SK-N-MC (cell line): ENCODE measurements at regions not wholly inside any gene's neighbourhood (a gene's known extent, or its start where the extent isn't known, plus 50 kb on each side); places are given as distances from the start of the nearest gene placed in this dataset.
"Not testable (repeated sequence)": the region's sequence is repeated elsewhere in the genome, so short reads cannot be mapped to it uniquely, and the experiment has no call there.

Experiments used
- DNase-seq: peaks from one replicate; pipeline ENCODE4 v3.0.0-alpha.2; 2011; ENCODE audit warnings: low read depth, low spot score
- H3K27ac ChIP-seq: fragments of 200-600 bp; sonication (generic); 2 replicates; pipeline ENCODE4 v1.5.1; 2016; ENCODE audit warnings: mixed run types
- H3K36me3 ChIP-seq: fragments of 200-600 bp; sonication (generic); 2 replicates; pipeline ENCODE4 v1.6.1; 2017; ENCODE audit warnings: antibody characterized with exemption, low read length, mixed read lengths; ENCODE audit not compliant: insufficient read depth
- H3K4me3 ChIP-seq: fragments of 200-600 bp; sonication (generic); 2 replicates; pipeline ENCODE4 v1.5.1; 2016
- H3K9ac ChIP-seq: fragments of 200-600 bp; sonication (generic); 2 replicates; pipeline ENCODE4 v1.8.0; 2017; ENCODE audit warnings: mixed run types, mixed read lengths; ENCODE audit not compliant: insufficient read length
- H3K9me3 ChIP-seq: fragments of 200-600 bp; sonication (generic); 2 replicates; pipeline ENCODE4 v1.6.1; 2017; ENCODE audit warnings: low read depth, mild to moderate bottlenecking, antibody characterized with exemption, low read length, moderate library complexity, mixed read lengths
- EZH2 ChIP-seq: fragments of 200-600 bp; sonication (generic); IDR thresholded peaks from one replicate; pipeline ENCODE4 v1.6.1; 2017; ENCODE audit warnings: antibody characterized with exemption
- FOXP2 ChIP-seq: optimal IDR thresholded peaks from 2 replicates; pipeline ENCODE3; 2011; ENCODE audit warnings: mild to moderate bottlenecking, moderate library complexity; ENCODE audit not compliant: insufficient read depth; ENCODE audit errors: extremely low read length, control extremely low read depth
- POLR2AphosphoS5 ChIP-seq: IDR thresholded peaks from 2 replicates; pipeline ENCODE4 v1.6.1; 2012; ENCODE audit warnings: mild to moderate bottlenecking, low read depth, low read length, borderline replicate concordance

- Histone ChIP-seq H3K4me3 (no peak overlapping the region), H3K36me3 (no peaks in the 10 kb centered on the region), H3K9me3 (no peaks in the 10 kb centered on the region), H3K27ac (no peak overlapping the region), H3K9ac (no peak overlapping the region)
- TF ChIP-seq POLR2AphosphoS5, result no peak
- TF ChIP-seq EZH2, result no peak
- TF ChIP-seq FOXP2, result no peak
- DNase-seq, result no peak
Measured at GRCh38 chr4:57981123-57981522, 870.9 kb upstream of the IGFBP7 start.

GRCh38 chr4:57974821-57975220 lies 864.6 kb upstream of the IGFBP7 start:
- H3K36me3 ChIP-seq, result no peaks in the 10 kb centered on the region
- TF ChIP-seq EZH2, result no peak
- no peak for TF ChIP-seq FOXP2
- no peak for TF ChIP-seq POLR2AphosphoS5

GRCh38 chr4:57973819-57974218 lies 863.6 kb upstream of the IGFBP7 start:
- H3K9me3 ChIP-seq, result no peaks in the 10 kb centered on the region
- H3K9ac ChIP-seq, result no peak overlapping the region
- no peak overlapping the region for H3K27ac ChIP-seq
- DNase-seq, result no peak
- no peak for TF ChIP-seq FOXP2
- no peak for TF ChIP-seq POLR2AphosphoS5
- TF ChIP-seq EZH2, result no peak
- no peaks in the 10 kb centered on the region for H3K36me3 ChIP-seq
- H3K4me3 ChIP-seq, result no peak overlapping the region

More at GRCh38 chr4:57974821-57975220, 864.6 kb upstream of the IGFBP7 start:
- H3K4me3 ChIP-seq, result no peak overlapping the region
- no peaks in the 10 kb centered on the region for H3K9me3 ChIP-seq
- no peak for DNase-seq
- no peak overlapping the region for H3K27ac ChIP-seq
- H3K9ac ChIP-seq, result no peak overlapping the region

- Histone ChIP-seq H3K9ac (no peak overlapping the region), H3K4me3 (no peak overlapping the region), H3K9me3 (no peaks in the 10 kb centered on the region), H3K36me3 (no peaks in the 10 kb centered on the region), H3K27ac (no peak overlapping the region)
- TF ChIP-seq EZH2 (no peak), POLR2AphosphoS5 (no peak)
- DNase-seq, result no peak
Measured at GRCh38 chr4:57971261-57971660, 861.1 kb upstream of the IGFBP7 start.

GRCh38 chr4:57966987-57967760 lies 857.0 kb upstream of the IGFBP7 start:
- Histone ChIP-seq H3K9ac (no peak overlapping the region), H3K9me3 (no peaks in the 10 kb centered on the region), H3K36me3 (no peaks in the 10 kb centered on the region), H3K4me3 (no peak overlapping the region), H3K27ac (no peak overlapping the region)
- TF ChIP-seq EZH2 (no peak), FOXP2 (no peak), POLR2AphosphoS5 (no peak)
- DNase-seq, result no peak

- H3K36me3 ChIP-seq, H3K4me3 ChIP-seq, H3K9me3 ChIP-seq, H3K9ac ChIP-seq, DNase-seq, H3K27ac ChIP-seq: not testable (repeated sequence)
Measured at GRCh38 chr4:57965431-57965830, 855.2 kb upstream of the IGFBP7 start.

- H3K9me3 ChIP-seq, result no peaks in the 10 kb centered on the region
- no peak for DNase-seq
- TF ChIP-seq FOXP2 (no peak), POLR2AphosphoS5 (no peak), EZH2 (no peak)
- no peak overlapping the region for H3K27ac ChIP-seq
- no peaks in the 10 kb centered on the region for H3K36me3 ChIP-seq
- no peak overlapping the region for H3K4me3 ChIP-seq
- no peak overlapping the region for H3K9ac ChIP-seq
Measured at GRCh38 chr4:57945298-57945697, 835.1 kb upstream of the IGFBP7 start.

GRCh38 chr4:57943682-57944081 lies 833.5 kb upstream of the IGFBP7 start:
- DNase-seq, result no peak
- TF ChIP-seq POLR2AphosphoS5, result no peak
- no peak for TF ChIP-seq EZH2
- no peak for TF ChIP-seq FOXP2

GRCh38 chr4:57937326-57937725 lies 827.1 kb upstream of the IGFBP7 start:
- H3K9ac ChIP-seq, H3K4me3 ChIP-seq, H3K27ac ChIP-seq, H3K9me3 ChIP-seq, H3K36me3 ChIP-seq, DNase-seq: not testable (repeated sequence)

More at GRCh38 chr4:57943682-57944081, 833.5 kb upstream of the IGFBP7 start:
- Histone ChIP-seq H3K27ac (no peak overlapping the region), H3K9me3 (no peaks in the 10 kb centered on the region), H3K4me3 (no peak overlapping the region), H3K9ac (no peak overlapping the region), H3K36me3 (no peaks in the 10 kb centered on the region)
